GM13976 (cell line): ENCODE measurements at regions not wholly inside any gene's neighbourhood (a gene's known extent, or its start where the extent isn't known, plus 50 kb on each side); places are given as distances from the start of the nearest gene placed in this dataset.

Experiments
- DNase-seq: peaks from one replicate; pipeline ENCODE4 v3.0.0; 2012; ENCODE audit warnings: low spot score
- CTCF ChIP-seq: IDR thresholded peaks from 2 replicates; pipeline ENCODE4 v1.5.1; 2012; ENCODE audit warnings: borderline replicate concordance, mild to moderate bottlenecking; ENCODE audit not compliant: insufficient read depth; ENCODE audit errors: extremely low read depth, missing control alignments, control extremely low read depth
- in situ Hi-C: fragments of 300-500 bp; cut with MboI; formaldehyde crosslinking; loops from one replicate; pipeline ENCODE4 v1.12.0; 2022; ENCODE audit warnings: low sequenced_read_pairs, mixed read lengths, inconsistent platforms; ENCODE audit not compliant: unreplicated experiment

DNA sequence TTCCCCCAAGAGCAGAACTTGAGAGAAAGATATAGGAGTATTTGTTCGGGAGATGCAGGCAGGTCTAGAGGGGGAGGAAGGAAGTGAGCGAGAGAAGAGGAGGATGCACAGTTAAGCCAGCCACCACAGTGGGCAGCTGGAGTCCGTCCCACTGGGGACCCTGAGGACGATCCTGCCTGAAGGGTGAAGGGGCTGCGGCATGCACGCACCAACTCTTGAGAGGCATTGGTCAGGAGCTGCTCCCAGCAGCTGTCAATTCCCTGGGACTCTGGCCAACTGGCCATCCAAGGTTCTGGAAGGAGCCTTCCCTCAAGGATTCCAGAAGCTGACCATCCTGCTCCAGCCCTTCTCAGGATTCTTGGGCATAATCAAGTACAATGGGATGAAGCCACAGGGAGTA is 246.9 kb downstream of the MATN1 start:
- no peak for DNase-seq
- no peak for TF ChIP-seq CTCF
- in situ Hi-C loops = no loop called here

- in situ Hi-C loops = no loop called here
- no peak for DNase-seq
- no peak for TF ChIP-seq CTCF
Observed at GRCh38 chr1:30475966-30476365, 247.4 kb downstream of the MATN1 start.

GRCh38 chr1:30475201-30475600 is 248.2 kb downstream of the MATN1 start:
- DNase-seq = no peak
- no peak for TF ChIP-seq CTCF
- in situ Hi-C loops = no loop called here

DNA sequence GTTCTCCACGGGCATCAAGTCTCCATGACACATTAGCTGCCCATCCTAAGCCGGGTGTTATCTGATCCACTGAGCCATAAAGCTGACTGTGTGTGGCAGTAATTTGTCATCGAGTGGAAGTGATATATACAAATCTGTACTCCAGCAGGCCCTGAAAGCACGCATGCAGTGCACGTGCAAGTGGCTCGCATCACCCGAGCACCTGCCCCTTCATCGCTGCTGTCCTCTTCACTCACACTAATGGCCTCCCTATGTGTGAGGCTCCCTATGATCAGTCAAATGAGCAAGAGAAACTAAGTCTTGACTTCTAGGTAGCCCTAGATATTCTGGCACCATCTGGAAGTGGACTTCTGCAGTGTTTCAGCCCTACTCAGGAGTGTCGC is 248.6 kb downstream of the MATN1 start:
- in situ Hi-C loops = no loop called here
- no peak for TF ChIP-seq CTCF
- DNase-seq = no peak

DNA sequence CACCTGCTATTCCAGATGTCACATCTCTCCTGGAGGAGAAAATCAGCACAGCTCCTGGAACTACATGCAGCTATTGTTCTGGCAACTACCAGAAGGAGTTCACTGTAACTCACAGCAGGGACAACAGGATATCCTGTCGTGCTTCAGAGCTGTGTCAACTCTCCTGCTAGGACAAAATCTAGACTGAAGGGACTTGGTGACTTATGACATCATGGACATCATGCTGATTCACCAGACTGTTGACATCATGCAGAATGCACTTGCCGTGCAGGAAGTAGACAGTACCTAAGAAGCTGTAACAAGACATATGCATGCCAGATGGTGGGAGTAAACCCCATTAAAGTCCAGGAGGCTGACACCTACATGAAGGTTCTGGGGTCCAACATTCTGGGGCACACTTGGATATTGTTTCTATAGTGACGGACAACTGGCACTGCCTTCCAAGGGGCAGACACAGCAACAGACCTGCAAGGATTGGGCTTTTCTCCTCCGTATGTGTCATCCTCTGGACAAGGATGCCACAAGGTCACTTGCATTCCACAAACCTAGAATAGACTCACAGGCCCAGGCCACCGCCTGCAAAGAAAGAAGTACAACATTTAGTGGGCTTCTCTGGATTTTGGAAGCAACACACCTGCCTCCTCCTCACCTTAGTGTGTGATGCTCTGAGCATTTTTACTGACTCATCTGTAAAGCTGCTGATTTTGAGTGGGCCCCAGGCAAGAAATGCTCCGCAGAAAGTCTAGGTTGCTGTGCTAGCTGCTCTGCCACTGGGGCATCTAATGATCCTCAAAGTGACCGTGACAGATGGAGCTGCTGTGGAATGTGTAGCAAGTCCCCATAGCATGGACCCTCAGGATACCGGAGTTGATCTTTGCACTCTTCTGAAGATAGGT is 249.2 kb downstream of the MATN1 start:
- no peak for DNase-seq
- in situ Hi-C loops = no loop called here
- no peak for TF ChIP-seq CTCF

DNA sequence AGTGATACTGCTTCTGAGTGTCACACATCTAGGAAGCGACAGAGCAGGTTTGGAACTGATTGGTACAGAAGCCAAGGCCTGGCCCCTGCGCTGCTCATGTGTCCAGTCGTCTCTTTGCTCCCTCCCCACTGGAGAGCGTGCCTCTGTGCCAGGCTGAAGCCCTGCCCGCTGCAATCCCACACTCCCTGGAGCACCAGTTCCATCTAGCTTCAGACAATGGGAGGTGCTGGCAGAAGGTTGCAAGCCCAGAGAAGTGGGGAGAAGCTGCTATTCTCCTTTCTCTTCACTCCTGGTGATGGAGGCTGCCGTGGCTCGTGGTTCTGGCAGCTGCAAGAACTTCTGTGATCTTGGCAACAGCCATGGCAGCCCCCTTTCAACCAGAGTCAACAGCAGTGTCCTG is 250.9 kb downstream of the MATN1 start:
- DNase-seq = no peak
- no peak for TF ChIP-seq CTCF

More for the DNA sequence above, 250.9 kb downstream of the MATN1 start:
- in situ Hi-C loops = no loop called here
